IMR-90 (cell line): ENCODE measurements at regions not wholly inside any gene's neighbourhood (a gene's known extent, or its start where the extent isn't known, plus 50 kb on each side); places are given as distances from the start of the nearest gene placed in this dataset.

Experiments used
- ATAC-seq: fragments of 200-7000 bp; cut with Tn5 transposase; 2 replicates; pipeline ENCODE4 v1.9.1; 2020; ENCODE audit warnings: low read depth, mild to moderate bottlenecking, moderate library complexity
- BruUV-seq: library from RNA; stranded (reverse); fragments of 400-500 nt; replicated peaks from 2 replicates; lab custom pipeline; 2021; lab: Mats Ljungman, UMichigan
- CTCF ChIA-PET: fragments of 300-600 bp; formaldehyde crosslinking; extraction: SDS; loops from one replicate; lab custom pipeline; 2021; ENCODE audit warnings: antibody characterized with exemption; lab: Yijun Ruan, JAX
- POLR2A ChIA-PET: fragments of 300-600 bp; sonication (Branson Sonifier 250); formaldehyde crosslinking; loops from one replicate; lab custom pipeline; 2022; ENCODE audit warnings: antibody characterized with exemption; ENCODE audit not compliant: unreplicated experiment; lab: Charles Lee
- DNase-seq: peaks from one replicate; pipeline ENCODE4 v3.0.0; 2013
- H2AFZ ChIP-seq: replicated peaks from 2 replicates; pipeline ENCODE3; 2013; ENCODE audit warnings: low read length, mild to moderate bottlenecking; ENCODE audit not compliant: poor library complexity
- H2AK5ac ChIP-seq: 2 replicates; pipeline ENCODE4 v1.6.1; 2013; ENCODE audit warnings: low read depth, low read length, inconsistent platforms
- H2AK9ac ChIP-seq: replicated peaks from 2 replicates; pipeline ENCODE3; 2013; ENCODE audit warnings: mild to moderate bottlenecking, low read depth, low read length, moderate library complexity; ENCODE audit not compliant: poor library complexity
- H2BK120ac ChIP-seq: 2 replicates; pipeline ENCODE4 v1.6.1; 2013; ENCODE audit warnings: low read depth, low read length, inconsistent platforms
- H2BK15ac ChIP-seq: 3 replicates; pipeline ENCODE4 v1.6.1; 2013; ENCODE audit warnings: low read depth, low read length, inconsistent platforms
- H2BK20ac ChIP-seq: 2 replicates; pipeline ENCODE4 v1.6.1; 2013; ENCODE audit warnings: low read depth, mild to moderate bottlenecking, inconsistent platforms, low read length, moderate library complexity
- H2BK5ac ChIP-seq: 2 replicates; pipeline ENCODE4 v1.6.1; 2013; ENCODE audit warnings: mild to moderate bottlenecking, low read depth, low read length, inconsistent platforms; ENCODE audit not compliant: poor library complexity, severe bottlenecking
- H3K14ac ChIP-seq: replicated peaks from 2 replicates; pipeline ENCODE4 v1.6.1; 2013; ENCODE audit warnings: low read depth, low read length, inconsistent platforms
- H3K18ac ChIP-seq: 2 replicates; pipeline ENCODE4 v1.6.1; 2013; ENCODE audit warnings: low read depth, low read length, control low read depth
- H3K23ac ChIP-seq: 2 replicates; pipeline ENCODE4 v1.6.1; 2013; ENCODE audit warnings: low read depth, low read length, inconsistent platforms
- H3K27ac ChIP-seq: 2 replicates; pipeline ENCODE4 v1.5.1; 2013; ENCODE audit warnings: mild to moderate bottlenecking, control low read depth, low read length; ENCODE audit not compliant: insufficient read depth
- H3K27me3 ChIP-seq: 2 replicates; pipeline ENCODE4 v1.6.1; 2013; ENCODE audit warnings: low read length; ENCODE audit not compliant: control insufficient read depth, insufficient read depth
- H3K36me3 ChIP-seq: 2 replicates; pipeline ENCODE4 v1.6.1; 2013; ENCODE audit warnings: low read length, mixed read lengths; ENCODE audit not compliant: control insufficient read depth, insufficient read depth
- H3K4ac ChIP-seq: 2 replicates; pipeline ENCODE4 v1.6.1; 2013; ENCODE audit warnings: low read depth, low read length, inconsistent platforms
- H3K4me1 ChIP-seq: 2 replicates; pipeline ENCODE4 v1.6.1; 2013; ENCODE audit warnings: low read length, mixed read lengths; ENCODE audit not compliant: control insufficient read depth, insufficient read depth
- H3K4me2 ChIP-seq: 2 replicates; pipeline ENCODE4 v1.6.1; 2013; ENCODE audit warnings: low read depth, mild to moderate bottlenecking, control low read depth, low read length, moderate library complexity
- H3K4me3 ChIP-seq: 2 replicates; pipeline ENCODE4 v1.5.1; 2013; ENCODE audit warnings: low read depth, mild to moderate bottlenecking, control low read depth, low read length, moderate library complexity; ENCODE audit not compliant: insufficient read depth
- H3K56ac ChIP-seq: 2 replicates; pipeline ENCODE4 v1.6.1; 2013; ENCODE audit warnings: low read length, inconsistent platforms; ENCODE audit not compliant: insufficient read depth; ENCODE audit errors: extremely low read depth
- H3K79me1 ChIP-seq, 2 experiments: 2 replicates each; pipeline ENCODE4 v1.6.1; 2013; ENCODE audit warnings: low read length in 2 of 2, inconsistent platforms in 1 of 2, low read depth in 1 of 2
- H3K9ac ChIP-seq: 2 replicates; pipeline ENCODE4 v1.6.1; 2013; ENCODE audit warnings: low read depth, low read length, control low read depth
- H3K9me1 ChIP-seq: 2 replicates; pipeline ENCODE4 v1.6.1; 2013; ENCODE audit warnings: low read length, inconsistent platforms; ENCODE audit not compliant: insufficient read depth
- H3K9me3 ChIP-seq: 2 replicates; pipeline ENCODE4 v1.6.1; 2013; ENCODE audit warnings: low read length; ENCODE audit not compliant: control insufficient read depth, insufficient read depth
- H4K20me1 ChIP-seq: 2 replicates; pipeline ENCODE4 v1.6.1; 2013; ENCODE audit warnings: low read length, inconsistent platforms; ENCODE audit not compliant: insufficient read depth
- H4K5ac ChIP-seq: 2 replicates; pipeline ENCODE4 v1.6.1; 2013; ENCODE audit warnings: mild to moderate bottlenecking, low read depth, low read length, control low read depth
- H4K8ac ChIP-seq, 2 experiments: 2 replicates each; pipeline ENCODE4 v1.6.1; 2013; ENCODE audit warnings: low read depth in 2 of 2, low read length in 2 of 2, control low read depth in 1 of 2, inconsistent platforms in 1 of 2
- H4K91ac ChIP-seq: 2 replicates; pipeline ENCODE4 v1.6.1; 2013; ENCODE audit warnings: low read depth, low read length, inconsistent platforms; ENCODE audit not compliant: insufficient read depth
- CEBPB ChIP-seq: IDR thresholded peaks from 2 replicates; pipeline ENCODE4 v1.6.1; 2012; ENCODE audit warnings: low read depth, low read length, improper control_type of control experiment
- CHD1 ChIP-seq: IDR thresholded peaks from 2 replicates; pipeline ENCODE4 v1.6.1; 2012; ENCODE audit warnings: low read depth, low read length, improper control_type of control experiment
- CTCF ChIP-seq: conservative IDR thresholded peaks from 2 replicates; pipeline ENCODE4 v1.5.1; 2012; ENCODE audit warnings: mild to moderate bottlenecking, low read depth, low read length, improper control_type of control experiment
- ELK1 ChIP-seq: fragments of 150-350 bp; IDR thresholded peaks from 2 replicates; pipeline ENCODE4 v1.6.1; 2016; ENCODE audit warnings: low read depth, mild to moderate bottlenecking, low read length, moderate library complexity, borderline replicate concordance
- FOS ChIP-seq: fragments of 150-350 bp; IDR thresholded peaks from 2 replicates; pipeline ENCODE4 v1.6.1; 2016; ENCODE audit warnings: low read depth, low read length
- MAFK ChIP-seq: IDR thresholded peaks from 2 replicates; pipeline ENCODE4 v1.6.1; 2012; ENCODE audit warnings: low read depth, low read length, improper control_type of control experiment
- NFE2L2 ChIP-seq: fragments of 150-350 bp; IDR thresholded peaks from 2 replicates; pipeline ENCODE4 v1.6.1; 2016; ENCODE audit warnings: low read depth, mild to moderate bottlenecking, low read length
- POLR2A ChIP-seq: IDR thresholded peaks from 2 replicates; pipeline ENCODE4 v1.6.1; 2012; ENCODE audit warnings: mild to moderate bottlenecking, low read depth, low read length
- RAD21 ChIP-seq: IDR thresholded peaks from 2 replicates; pipeline ENCODE4 v1.6.1; 2012; ENCODE audit warnings: low read length, improper control_type of control experiment
- RCOR1 ChIP-seq: IDR thresholded peaks from 2 replicates; pipeline ENCODE4 v1.6.1; 2012; ENCODE audit warnings: mild to moderate bottlenecking, low read length, improper control_type of control experiment; ENCODE audit not compliant: insufficient replicate concordance
- RFX5 ChIP-seq: IDR thresholded peaks from 2 replicates; pipeline ENCODE4 v1.8.0; 2012; ENCODE audit warnings: low read depth, mild to moderate bottlenecking, low read length, moderate library complexity
- SMC3 ChIP-seq: fragments of 150-350 bp; IDR thresholded peaks from 2 replicates; pipeline ENCODE4 v1.6.1; 2016; ENCODE audit warnings: low read depth, mild to moderate bottlenecking, antibody characterized with exemption, low read length, moderate library complexity
- USF2 ChIP-seq: fragments of 150-350 bp; IDR thresholded peaks from 2 replicates; pipeline ENCODE4 v1.6.1; 2017; ENCODE audit warnings: mild to moderate bottlenecking, antibody characterized with exemption, low read length, low read depth
- WGBS, 2 experiments: methylation state at CpG; one replicate each; pipeline versions ENCODE4 v1.1.5 to v1.1.7; 2013; ENCODE audit warnings: missing lambda C conversion rate in 2 of 2; ENCODE audit not compliant: insufficient read length in 1 of 2; ENCODE audit errors: extremely low coverage in 2 of 2; 5-methylcytosine and 5-hydroxymethylcytosine counted together
- dilution Hi-C: fragments of 300-500 bp; cut with HindIII; formaldehyde crosslinking; loops from one replicate; pipeline ENCODE4 v1.14.3; 2018; ENCODE audit warnings: low sequenced_read_pairs; ENCODE audit not compliant: unreplicated experiment
- in situ Hi-C: fragments of 300-500 bp; cut with MboI; formaldehyde crosslinking; loops from 3 replicates; pipeline ENCODE4 v1.14.3; 2019; ENCODE audit warnings: low sequenced_read_pairs, inconsistent platforms, mixed read lengths
- intact Hi-C: fragments of 100-400 bp; cut with micrococcal nuclease; formaldehyde crosslinking; loops from 2 replicates; pipeline ENCODE4 v1.10.0; 2022

GRCh38 chr3:105316331-105316730 lies 50.4 kb upstream of the ALCAM start:
- Histone ChIP-seq H3K4me2 (no peak overlapping the region), H3K9me1 (no peaks in the 10 kb centered on the region), H2BK5ac (no peak overlapping the region), H4K5ac (no peak overlapping the region), H2BK15ac (no peak overlapping the region), H4K20me1 (no peaks in the 10 kb centered on the region), H4K8ac (no peak overlapping the region), H3K79me1 (no peaks in the 10 kb centered on the region), H3K4me1 (no peaks in the 10 kb centered on the region), H3K18ac (no peak overlapping the region), H2AFZ (no peak overlapping the region), H2BK120ac (no peak overlapping the region), H3K4me3 (no peak overlapping the region), H2AK5ac (no peak overlapping the region), H3K14ac (no peak overlapping the region), H3K27me3 (no peaks in the 10 kb centered on the region), H3K36me3 (no peaks in the 10 kb centered on the region), H2AK9ac (no peak overlapping the region), H3K9me3 (no peaks in the 10 kb centered on the region), H3K9ac (no peak overlapping the region), H3K27ac (no peak overlapping the region), H4K91ac (no peak overlapping the region), H3K56ac (no peak overlapping the region), H3K4ac (no peak overlapping the region), H2BK20ac (no peak overlapping the region), H3K23ac (no peak overlapping the region)
- BruUV-seq, result no TSS peak
- CTCF ChIA-PET, result no interaction called here
- dilution Hi-C loops (no loop called here), intact Hi-C loops (no loop called here), in situ Hi-C loops (no loop called here)
- POLR2A ChIA-PET, result no interaction called here
- no CpG with 5 or more reads among the region's 2 CpGs for whole genome bisulfite sequencing, 2 experiments
- TF ChIP-seq SMC3 (no peak), USF2 (no peak), RFX5 (no peak), FOS (no peak), NFE2L2 (no peak), RAD21 (no peak), ELK1 (no peak), POLR2A (no peak), CEBPB (no peak), CHD1 (no peak), RCOR1 (no peak), CTCF (no peak), MAFK (no peak)
- DNase-seq (no peak), ATAC-seq (no peak)
